ENCODE measurements at regions not wholly inside any gene's neighbourhood (a gene's known extent, or its start where the extent isn't known, plus 50 kb on each side); places are given as distances from the start of the nearest gene placed in this dataset.

DNA sequence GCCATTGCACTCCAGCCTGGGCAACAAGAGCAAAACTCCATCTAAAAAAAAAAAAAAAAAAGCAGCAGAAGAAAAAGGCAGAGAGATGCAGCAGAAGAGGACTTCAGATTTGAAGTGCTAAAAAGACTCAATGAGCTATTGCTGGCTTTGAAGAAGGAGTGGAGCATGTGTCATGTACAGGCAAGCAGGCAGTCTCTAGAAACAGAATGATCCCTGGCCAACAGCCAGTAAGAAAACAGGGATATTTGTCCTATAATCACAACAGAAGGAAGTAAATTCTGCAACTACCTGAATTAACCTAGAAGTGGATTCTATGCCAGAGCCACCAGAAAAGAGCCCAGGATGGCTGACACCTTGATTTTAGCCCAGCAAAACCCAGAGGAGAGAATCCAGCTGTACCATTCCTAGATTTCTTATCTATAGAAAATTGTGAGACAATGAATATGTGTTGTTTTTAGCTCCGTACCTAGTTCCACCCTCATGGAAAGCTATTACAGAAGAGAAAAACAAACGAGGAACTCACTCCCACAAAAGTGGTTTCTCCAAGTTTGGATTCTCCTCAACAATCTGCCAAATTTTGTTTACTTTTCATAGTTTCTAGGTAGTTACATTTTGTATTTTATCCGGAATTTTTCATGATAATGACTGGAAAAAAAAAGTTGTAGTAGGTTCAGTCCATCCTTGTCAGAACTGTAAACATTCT is 198.2 kb upstream of the GNAI1 start:
- POLR2A ChIA-PET (ENCODE audit: unreplicated experiment), result no interaction called here
- DNase-seq, result peak; percentile 13
- BruUV-seq (replicated peaks), result no TSS peak

DNA sequence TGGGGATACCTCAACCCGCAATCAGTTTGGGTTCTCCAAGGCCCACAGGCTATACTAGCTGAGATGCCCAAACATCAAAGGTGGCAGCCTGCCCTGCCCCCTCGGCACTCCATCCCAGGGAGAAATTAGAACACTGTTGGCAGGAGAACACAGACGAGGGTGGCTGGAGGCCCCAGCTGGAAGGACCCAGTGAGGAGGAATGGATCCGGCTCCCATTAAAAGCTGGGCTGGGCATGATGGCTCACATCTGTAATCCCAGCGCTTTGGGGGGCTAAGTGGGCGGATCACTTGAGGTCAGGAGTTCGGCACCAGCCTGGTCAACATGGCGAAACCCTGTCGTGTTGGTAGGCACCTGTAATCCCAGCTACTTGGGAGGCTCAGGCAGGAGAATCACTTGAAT is 199.9 kb upstream of the GNAI1 start:
- intact Hi-C loops (cut with micrococcal nuclease), result no loop called here
- no peaks in the 10 kb centered on the region for H3K9me3 ChIP-seq (ENCODE audit: low read length)
- DNase-seq (no peak), ATAC-seq (no peak)
- peaks cover 14% of the 10 kb centered on the region for H3K4me1 ChIP-seq (ENCODE audit: insufficient read depth, low read length)
- ChIA-PET POLR2A (ENCODE audit: unreplicated experiment) (no interaction called here), CTCF (no interaction called here)
- H3K9ac ChIP-seq (ENCODE audit: low read length), result no peak overlapping the region
- TF ChIP-seq EZH2phosphoT487 (IDR thresholded peaks at IDR 0.05; ENCODE audit: borderline replicate concordance, low read length), result no peak
- TF ChIP-seq EZH2 (IDR thresholded peaks at IDR 0.05; ENCODE audit: low read length, unreplicated experiment), result no peak
- TF ChIP-seq, protein P1, sequence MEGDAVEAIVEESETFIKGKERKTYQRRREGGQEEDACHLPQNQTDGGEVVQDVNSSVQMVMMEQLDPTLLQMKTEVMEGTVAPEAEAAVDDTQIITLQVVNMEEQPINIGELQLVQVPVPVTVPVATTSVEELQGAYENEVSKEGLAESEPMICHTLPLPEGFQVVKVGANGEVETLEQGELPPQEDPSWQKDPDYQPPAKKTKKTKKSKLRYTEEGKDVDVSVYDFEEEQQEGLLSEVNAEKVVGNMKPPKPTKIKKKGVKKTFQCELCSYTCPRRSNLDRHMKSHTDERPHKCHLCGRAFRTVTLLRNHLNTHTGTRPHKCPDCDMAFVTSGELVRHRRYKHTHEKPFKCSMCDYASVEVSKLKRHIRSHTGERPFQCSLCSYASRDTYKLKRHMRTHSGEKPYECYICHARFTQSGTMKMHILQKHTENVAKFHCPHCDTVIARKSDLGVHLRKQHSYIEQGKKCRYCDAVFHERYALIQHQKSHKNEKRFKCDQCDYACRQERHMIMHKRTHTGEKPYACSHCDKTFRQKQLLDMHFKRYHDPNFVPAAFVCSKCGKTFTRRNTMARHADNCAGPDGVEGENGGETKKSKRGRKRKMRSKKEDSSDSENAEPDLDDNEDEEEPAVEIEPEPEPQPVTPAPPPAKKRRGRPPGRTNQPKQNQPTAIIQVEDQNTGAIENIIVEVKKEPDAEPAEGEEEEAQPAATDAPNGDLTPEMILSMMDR (conservative IDR thresholded peaks at IDR 0.05; ENCODE audit: low read depth, low read length), result no peak
- H3K4me3 ChIP-seq (ENCODE audit: low read length), result no peak overlapping the region
- no peaks in the 10 kb centered on the region for H4K20me1 ChIP-seq (ENCODE audit: low read length)
- H3K27ac ChIP-seq (ENCODE audit: low read length), result no peak overlapping the region
- no peaks in the 10 kb centered on the region for H3K36me3 ChIP-seq (ENCODE audit: low read depth, low read length)
- no peaks in the 10 kb centered on the region for H3K27me3 ChIP-seq (ENCODE audit: low read length)
- BruUV-seq (replicated peaks), result no TSS peak
- no peaks in the 10 kb centered on the region for H3F3A ChIP-seq (ENCODE audit: low read length, unreplicated experiment)
- H3K4me2 ChIP-seq (ENCODE audit: low read length), result no peak overlapping the region
- H3K79me2 ChIP-seq (ENCODE audit: low read length), result no peaks in the 10 kb centered on the region
- no peak overlapping the region for H2AFZ ChIP-seq (ENCODE audit: low read length)
- no peaks in the 10 kb centered on the region for H3K9me2 ChIP-seq (replicated peaks; ENCODE audit: low read length)

More for the DNA sequence above, 198.2 kb upstream of the GNAI1 start:
- TF ChIP-seq EZH2phosphoT487 (IDR thresholded peaks at IDR 0.05; ENCODE audit: borderline replicate concordance, low read length) (no peak), EZH2 (IDR thresholded peaks at IDR 0.05; ENCODE audit: low read length, unreplicated experiment) (no peak)
- TF ChIP-seq, protein P1 (conservative IDR thresholded peaks at IDR 0.05; ENCODE audit: low read depth, low read length), result no peak
- no peak overlapping the region for H3K27ac ChIP-seq (ENCODE audit: low read length)
- ATAC-seq, result no peak; the same call in 1 of the 2 replicates
- no peaks in the 10 kb centered on the region for H3K36me3 ChIP-seq (ENCODE audit: low read depth, low read length)
- no peaks in the 10 kb centered on the region for H4K20me1 ChIP-seq (ENCODE audit: low read length)
- no peak overlapping the region for H3K4me2 ChIP-seq (ENCODE audit: low read length)
- no peaks in the 10 kb centered on the region; the same call in 1 of the 2 replicates for H3K4me1 ChIP-seq (ENCODE audit: insufficient read depth, low read length)
- no peak overlapping the region for H3K4me3 ChIP-seq (ENCODE audit: low read length)
- H3K9ac ChIP-seq (ENCODE audit: low read length), result no peak overlapping the region
- H3K9me3 ChIP-seq (ENCODE audit: low read length), result no peaks in the 10 kb centered on the region
- no peaks in the 10 kb centered on the region for H3K79me2 ChIP-seq (ENCODE audit: low read length)
- CTCF ChIA-PET, result interaction anchor here (1.2 kb wide), 1 partner anchor 638 kb away, joined by 5 read pairs; no protein-coding TSS in a partner anchor
- intact Hi-C loops (cut with micrococcal nuclease), result no loop called here
- no peaks in the 10 kb centered on the region for H3F3A ChIP-seq (ENCODE audit: low read length, unreplicated experiment)
- H3K27me3 ChIP-seq (ENCODE audit: low read length), result no peaks in the 10 kb centered on the region
- H2AFZ ChIP-seq (ENCODE audit: low read length), result no peak overlapping the region
- H3K9me2 ChIP-seq (replicated peaks; ENCODE audit: low read length), result no peaks in the 10 kb centered on the region

DNA sequence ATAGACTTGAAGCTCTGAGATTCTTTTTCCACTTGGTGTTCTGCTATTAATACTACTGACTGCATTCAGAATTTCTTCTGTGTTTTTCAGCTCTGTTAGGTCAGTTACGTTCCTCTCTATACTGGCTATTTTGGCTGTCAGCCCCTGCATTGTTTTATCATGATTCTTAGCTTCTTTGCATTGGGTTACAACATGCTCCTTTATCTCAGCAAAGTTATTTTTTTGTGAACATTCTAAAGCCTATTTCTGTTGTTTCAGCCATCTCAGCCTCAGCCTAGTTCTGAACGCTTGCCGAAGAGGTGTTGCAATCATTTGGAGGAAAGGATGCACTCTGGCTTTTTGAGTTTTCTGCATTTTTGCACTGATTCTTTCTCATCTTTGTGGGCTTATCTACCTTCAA is 201.5 kb upstream of the GNAI1 start:
- Histone ChIP-seq H4K20me1 (ENCODE audit: low read length) (no peaks in the 10 kb centered on the region), H3K4me1 (ENCODE audit: insufficient read depth, low read length) (peaks cover 14% of the 10 kb centered on the region), H3K36me3 (ENCODE audit: low read depth, low read length) (no peaks in the 10 kb centered on the region), H3K9me2 (replicated peaks; ENCODE audit: low read length) (no peaks in the 10 kb centered on the region), H3K79me2 (ENCODE audit: low read length) (no peaks in the 10 kb centered on the region), H2AFZ (ENCODE audit: low read length) (no peak overlapping the region), H3F3A (ENCODE audit: low read length, unreplicated experiment) (no peaks in the 10 kb centered on the region), H3K4me2 (ENCODE audit: low read length) (no peak overlapping the region), H3K27me3 (ENCODE audit: low read length) (no peaks in the 10 kb centered on the region), H3K4me3 (ENCODE audit: low read length) (no peak overlapping the region), H3K27ac (ENCODE audit: low read length) (no peak overlapping the region), H3K9me3 (ENCODE audit: low read length) (no peaks in the 10 kb centered on the region), H3K9ac (ENCODE audit: low read length) (no peak overlapping the region)
- intact Hi-C loops (cut with micrococcal nuclease), result no loop called here
- BruUV-seq (replicated peaks), result no TSS peak
- DNase-seq (no peak), ATAC-seq (no peak)
- POLR2A ChIA-PET (ENCODE audit: unreplicated experiment), result no interaction called here
- CTCF ChIA-PET, result no interaction called here
- TF ChIP-seq EZH2 (IDR thresholded peaks at IDR 0.05; ENCODE audit: low read length, unreplicated experiment) (no peak), EZH2phosphoT487 (IDR thresholded peaks at IDR 0.05; ENCODE audit: borderline replicate concordance, low read length) (no peak)
- TF ChIP-seq, protein P1 (conservative IDR thresholded peaks at IDR 0.05; ENCODE audit: low read depth, low read length), result no peak

Measured in PC-3 (cell line).